ENCODE measurements at regions not wholly inside any gene's neighbourhood (a gene's known extent, or its start where the extent isn't known, plus 50 kb on each side); places are given as distances from the start of the nearest gene placed in this dataset.
"Not testable (repeated sequence)": the region's sequence is repeated elsewhere in the genome, so short reads cannot be mapped to it uniquely, and the experiment has no call there.

DNA sequence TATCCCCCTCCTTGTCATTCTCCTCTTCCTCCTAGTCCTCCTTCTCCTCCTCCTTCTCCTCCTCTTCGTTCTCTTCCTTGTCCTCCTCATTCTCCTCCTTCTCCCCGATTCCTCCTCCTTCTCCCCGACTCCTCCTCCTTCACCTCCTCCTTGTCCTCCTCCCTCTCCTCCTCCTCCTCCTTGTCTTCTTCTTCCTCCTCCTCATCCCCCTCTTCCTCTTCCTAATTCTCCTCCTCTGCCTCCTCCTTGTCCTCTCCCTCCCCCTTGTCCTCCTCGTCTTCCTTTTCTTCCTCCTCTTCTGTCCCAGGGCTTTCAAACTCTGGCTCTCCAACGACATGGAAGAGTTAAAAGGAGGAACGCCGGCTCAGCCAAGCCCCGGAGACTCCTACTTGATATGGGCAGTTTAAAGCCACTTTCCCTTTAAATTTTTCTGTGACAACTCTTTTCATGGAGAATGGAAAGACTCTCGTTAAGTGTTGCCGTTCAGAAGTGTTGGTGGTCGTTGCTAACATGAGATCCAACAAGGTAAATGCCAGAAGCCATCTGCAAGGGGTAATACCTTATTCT, 115.5 kb upstream of the FAM20C start:
- H3K79me2 ChIP-seq (ENCODE audit: insufficient read depth, low read length); H3K27me3 ChIP-seq (ENCODE audit: control insufficient read depth in 2 of 2, insufficient read depth in 2 of 2, low read length in 2 of 2); H2AFZ ChIP-seq (ENCODE audit: insufficient read depth, low read depth, low read length, poor library complexity, severe bottlenecking); H3K4me3 ChIP-seq (replicated peaks in 1 of 3; ENCODE audit: low read depth in 2 of 3, low read length in 3 of 3); H3K27ac Mint-ChIP-seq; H4K20me1 ChIP-seq (ENCODE audit: insufficient read depth, low read length); H3K36me3 Mint-ChIP-seq; H3K9me3 Mint-ChIP-seq; intact Hi-C loops (cut with micrococcal nuclease); H3K4me2 ChIP-seq (replicated peaks; ENCODE audit: extremely low read depth, low read length, poor library complexity, severe bottlenecking); H3K9me3 ChIP-seq (replicated peaks in 1 of 2; ENCODE audit: control insufficient read depth in 1 of 2, insufficient read depth in 1 of 2, low read length in 2 of 2); DNase-seq; H3K36me3 ChIP-seq (replicated peaks in 1 of 2; ENCODE audit: control insufficient read depth in 1 of 2, insufficient read depth in 2 of 2, low read length in 2 of 2); H3K4me3 Mint-ChIP-seq; H3K27ac ChIP-seq (ENCODE audit: low read depth in 1 of 2, low read length in 2 of 2); H3K27me3 Mint-ChIP-seq (ENCODE audit: low read depth in 3 of 3); H3K9ac ChIP-seq (ENCODE audit: insufficient read depth, low read length, poor library complexity, severe bottlenecking): not testable (repeated sequence)
- WGBS (ENCODE audit: insufficient coverage) = 69% methylated on average over 3 of the region's 11 CpGs
- peaks cover 33% of the 10 kb centered on the region for H3K4me1 Mint-ChIP-seq
- H3K4me1 ChIP-seq (ENCODE audit: control insufficient read depth in 1 of 2, insufficient read depth in 2 of 2, low read length in 2 of 2) = peaks cover 18 to 25% of the 10 kb centered on the region in 2 donors

DNA sequence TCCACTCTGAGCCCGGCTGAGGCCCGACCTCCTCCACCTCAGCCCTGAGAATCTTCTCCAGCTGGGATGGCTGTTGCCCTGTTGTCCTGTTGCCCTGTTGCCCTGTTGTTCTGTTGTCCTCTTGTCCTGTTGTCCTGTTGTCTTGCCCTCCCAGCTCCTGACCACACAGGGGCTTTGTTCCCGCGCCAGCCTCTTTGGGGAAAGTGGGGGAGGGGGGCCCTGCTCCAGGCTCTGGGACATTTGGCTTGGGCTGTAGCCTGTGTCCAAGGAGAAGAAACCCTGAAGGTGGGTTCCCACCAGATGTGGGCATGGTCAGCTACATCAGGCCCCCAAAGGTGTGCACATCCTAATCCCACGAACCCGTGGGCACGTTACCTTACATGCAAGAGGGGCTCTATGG, 113.5 kb upstream of the FAM20C start:
- H3K4me3 Mint-ChIP-seq; H3K9me3 Mint-ChIP-seq; H3K9ac ChIP-seq (ENCODE audit: insufficient read depth, low read length, poor library complexity, severe bottlenecking); H3K36me3 Mint-ChIP-seq; H3K79me2 ChIP-seq (ENCODE audit: insufficient read depth, low read length); intact Hi-C loops (cut with micrococcal nuclease); H3K36me3 ChIP-seq (replicated peaks in 1 of 2; ENCODE audit: control insufficient read depth in 1 of 2, insufficient read depth in 2 of 2, low read length in 2 of 2); H4K20me1 ChIP-seq (ENCODE audit: insufficient read depth, low read length); H3K27ac ChIP-seq (ENCODE audit: low read depth in 1 of 2, low read length in 2 of 2); DNase-seq; H3K9me3 ChIP-seq (replicated peaks in 1 of 2; ENCODE audit: control insufficient read depth in 1 of 2, insufficient read depth in 1 of 2, low read length in 2 of 2); H3K27me3 Mint-ChIP-seq (ENCODE audit: low read depth in 3 of 3); H3K4me2 ChIP-seq (replicated peaks; ENCODE audit: extremely low read depth, low read length, poor library complexity, severe bottlenecking); H3K27me3 ChIP-seq (ENCODE audit: control insufficient read depth in 2 of 2, insufficient read depth in 2 of 2, low read length in 2 of 2); H2AFZ ChIP-seq (ENCODE audit: insufficient read depth, low read depth, low read length, poor library complexity, severe bottlenecking); H3K4me3 ChIP-seq (replicated peaks in 1 of 3; ENCODE audit: low read depth in 2 of 3, low read length in 3 of 3): not testable (repeated sequence)
- peak overlapping the region in 1 of 7 donors; percentile 11 for H3K27ac Mint-ChIP-seq
- no CpG with 5 or more reads among the region's 7 CpGs for WGBS (ENCODE audit: insufficient coverage)
- peaks cover 33% of the 10 kb centered on the region for H3K4me1 Mint-ChIP-seq
- H3K4me1 ChIP-seq (ENCODE audit: control insufficient read depth in 1 of 2, insufficient read depth in 2 of 2, low read length in 2 of 2) = peaks cover 18 to 27% of the 10 kb centered on the region in 2 donors

DNA sequence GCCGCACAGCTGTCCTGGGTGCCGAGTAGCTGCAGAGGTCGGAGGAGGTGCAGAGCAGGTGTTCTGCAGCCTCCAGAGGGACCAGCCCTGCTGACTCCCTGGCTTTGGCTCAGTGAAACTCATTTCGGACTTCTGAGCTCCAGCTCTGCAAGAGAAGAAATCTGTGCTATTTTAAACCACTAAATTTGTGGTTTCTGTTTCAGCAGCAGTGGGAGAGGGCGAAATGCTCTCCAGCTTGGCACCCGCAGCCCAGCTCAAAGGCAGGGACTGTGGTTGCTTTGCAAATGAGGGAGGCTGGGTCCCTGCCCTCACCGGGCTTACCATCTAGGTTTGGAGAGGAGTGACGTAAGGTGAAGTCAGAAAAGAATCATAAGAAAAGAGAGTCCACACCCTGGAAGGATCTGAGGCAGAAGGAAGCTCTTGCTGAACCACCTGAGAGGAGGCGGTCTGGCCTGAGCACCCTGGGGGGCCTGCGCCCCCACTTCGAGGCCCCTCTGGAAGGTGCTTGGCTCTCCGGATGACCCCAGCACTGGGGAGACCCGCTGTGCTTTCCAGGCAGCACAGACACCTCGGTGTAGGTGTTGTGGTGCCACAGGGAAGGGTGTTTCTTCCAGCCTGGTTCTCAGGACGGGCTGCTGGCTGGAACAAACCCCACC, 112.8 kb upstream of the FAM20C start:
- H2AFZ ChIP-seq (ENCODE audit: insufficient read depth, low read depth, low read length, poor library complexity, severe bottlenecking); H3K9me3 Mint-ChIP-seq; H3K27me3 Mint-ChIP-seq (ENCODE audit: low read depth in 3 of 3); intact Hi-C loops (cut with micrococcal nuclease); H3K4me3 Mint-ChIP-seq; H4K20me1 ChIP-seq (ENCODE audit: insufficient read depth, low read length); H3K4me2 ChIP-seq (replicated peaks; ENCODE audit: extremely low read depth, low read length, poor library complexity, severe bottlenecking); H3K36me3 Mint-ChIP-seq; H3K27me3 ChIP-seq (ENCODE audit: control insufficient read depth in 2 of 2, insufficient read depth in 2 of 2, low read length in 2 of 2); H3K36me3 ChIP-seq (replicated peaks in 1 of 2; ENCODE audit: control insufficient read depth in 1 of 2, insufficient read depth in 2 of 2, low read length in 2 of 2); H3K9me3 ChIP-seq (replicated peaks in 1 of 2; ENCODE audit: control insufficient read depth in 1 of 2, insufficient read depth in 1 of 2, low read length in 2 of 2); H3K79me2 ChIP-seq (ENCODE audit: insufficient read depth, low read length); DNase-seq; H3K9ac ChIP-seq (ENCODE audit: insufficient read depth, low read length, poor library complexity, severe bottlenecking); H3K27ac ChIP-seq (ENCODE audit: low read depth in 1 of 2, low read length in 2 of 2); H3K4me3 ChIP-seq (replicated peaks in 1 of 3; ENCODE audit: low read depth in 2 of 3, low read length in 3 of 3); H3K27ac Mint-ChIP-seq: not testable (repeated sequence)
- 54% methylated on average over 5 of the region's 15 CpGs for WGBS (ENCODE audit: insufficient coverage)
- peaks cover 28% of the 10 kb centered on the region for H3K4me1 Mint-ChIP-seq
- peaks cover 16 to 21% of the 10 kb centered on the region in 2 donors for H3K4me1 ChIP-seq (ENCODE audit: control insufficient read depth in 1 of 2, insufficient read depth in 2 of 2, low read length in 2 of 2)

Data from CD14-positive monocyte (primary cell).